DND-41 (cell line): ENCODE measurements at regions not wholly inside any gene's neighbourhood (a gene's known extent, or its start where the extent isn't known, plus 50 kb on each side); places are given as distances from the start of the nearest gene placed in this dataset.

Experiments used
- ATAC-seq: fragments of 200-7000 bp; cut with Tn5 transposase; 3 replicates; pipeline ENCODE4 v1.9.1; 2021; ENCODE audit warnings: low read depth; ENCODE audit not compliant: insufficient read depth
- DNase-seq: peaks from one replicate; pipeline ENCODE4 v3.0.0-alpha.2; 2020
- H2AFZ ChIP-seq: 2 replicates; pipeline ENCODE4 v1.6.0; 2012; ENCODE audit warnings: low read depth, low read length
- H3K27ac ChIP-seq: 2 replicates; pipeline ENCODE4 v1.5.1; 2012; ENCODE audit warnings: low read length, inconsistent platforms
- H3K27me3 ChIP-seq: fragments of 200-600 bp; sonication (generic); 2 replicates; pipeline ENCODE4 v1.6.0; 2012; ENCODE audit warnings: low read length, mild to moderate bottlenecking, inconsistent platforms; ENCODE audit not compliant: insufficient read depth, poor library complexity
- H3K36me3 ChIP-seq: 2 replicates; pipeline ENCODE4 v1.5.1; 2012; ENCODE audit warnings: low read length, inconsistent platforms; ENCODE audit not compliant: insufficient read depth
- H3K4me1 ChIP-seq: 2 replicates; pipeline ENCODE4 v1.5.1; 2012; ENCODE audit warnings: mild to moderate bottlenecking, low read length; ENCODE audit not compliant: insufficient read depth
- H3K4me2 ChIP-seq: 2 replicates; pipeline ENCODE4 v1.6.0; 2012; ENCODE audit warnings: mild to moderate bottlenecking, moderate library complexity, low read length, inconsistent platforms; ENCODE audit not compliant: insufficient read depth
- H3K4me3 ChIP-seq, 2 experiments: fragments of 200-600 bp in 1 of 2; shearing (Covaris generic) in 1 of 2; 2 replicates each; pipeline ENCODE4 v1.5.1; 2012 to 2016; ENCODE audit warnings: inconsistent platforms in 2 of 2, low read length in 2 of 2, mild to moderate bottlenecking in 2 of 2, low read depth in 1 of 2, moderate library complexity in 1 of 2
- H3K79me2 ChIP-seq: 2 replicates; pipeline ENCODE4 v1.6.0; 2012; ENCODE audit warnings: low read length, inconsistent platforms; ENCODE audit not compliant: insufficient read depth
- H3K9ac ChIP-seq: 2 replicates; pipeline ENCODE4 v1.6.0; 2012; ENCODE audit warnings: low read depth, mild to moderate bottlenecking, inconsistent platforms, low read length, moderate library complexity
- H3K9me3 ChIP-seq: 2 replicates; pipeline ENCODE4 v1.5.1; 2012; ENCODE audit warnings: low read length, moderate library complexity, mild to moderate bottlenecking, inconsistent platforms; ENCODE audit not compliant: insufficient read depth, severe bottlenecking
- H4K20me1 ChIP-seq: 2 replicates; pipeline ENCODE4 v1.6.0; 2012; ENCODE audit warnings: low read length; ENCODE audit not compliant: insufficient read depth
- CTCF ChIP-seq: IDR thresholded peaks from 2 replicates; pipeline ENCODE4 v1.5.1; 2012; ENCODE audit warnings: borderline replicate concordance, low read length, moderate library complexity, mild to moderate bottlenecking; ENCODE audit not compliant: poor library complexity, severe bottlenecking; ENCODE audit errors: extremely low read depth
- EZH2 ChIP-seq: IDR thresholded peaks from 3 replicates; pipeline ENCODE4 v1.6.1; 2012; ENCODE audit warnings: borderline replicate concordance, low read depth, mild to moderate bottlenecking, moderate library complexity, low read length, inconsistent platforms; ENCODE audit not compliant: severe bottlenecking

GRCh38 chr3:144444546-144444945 is 472.9 kb downstream of the DIPK2A start:
- H3K4me3 ChIP-seq = no peak overlapping the region
- DNase-seq (no peak), ATAC-seq (no peak)
- H3K4me2 ChIP-seq = no peak overlapping the region
- H3K9ac ChIP-seq = no peak overlapping the region
- no peaks in the 10 kb centered on the region for H3K9me3 ChIP-seq
- no peaks in the 10 kb centered on the region for H4K20me1 ChIP-seq
- H3K27ac ChIP-seq = no peak overlapping the region
- no peaks in the 10 kb centered on the region for H3K36me3 ChIP-seq
- no peaks in the 10 kb centered on the region for H3K79me2 ChIP-seq
- TF ChIP-seq CTCF = no peak
- no peak for TF ChIP-seq EZH2
- H3K27me3 ChIP-seq = no peaks in the 10 kb centered on the region
- H3K4me1 ChIP-seq = no peaks in the 10 kb centered on the region
- H2AFZ ChIP-seq = no peak overlapping the region

- no peak overlapping the region for H3K4me2 ChIP-seq
- H2AFZ ChIP-seq = no peak overlapping the region
- no peak overlapping the region for H3K27ac ChIP-seq
- DNase-seq = no peak
- no peak for TF ChIP-seq EZH2
- no peak for TF ChIP-seq CTCF
- no peaks in the 10 kb centered on the region for H3K4me1 ChIP-seq
- H4K20me1 ChIP-seq = no peaks in the 10 kb centered on the region
- H3K9ac ChIP-seq = no peak overlapping the region
- no peak for ATAC-seq
- H3K36me3 ChIP-seq = no peaks in the 10 kb centered on the region
- no peaks in the 10 kb centered on the region for H3K27me3 ChIP-seq
- H3K9me3 ChIP-seq = no peaks in the 10 kb centered on the region
- H3K4me3 ChIP-seq = no peak overlapping the region
- no peaks in the 10 kb centered on the region for H3K79me2 ChIP-seq
These were observed 484.3 kb downstream of the DIPK2A start for GRCh38 chr3:144455841-144456440.

- no peak overlapping the region for H3K27ac ChIP-seq
- DNase-seq = no peak
- H3K27me3 ChIP-seq = no peaks in the 10 kb centered on the region
- no peak overlapping the region for H3K9ac ChIP-seq
- H3K79me2 ChIP-seq = no peaks in the 10 kb centered on the region
- H3K4me2 ChIP-seq = no peak overlapping the region
- H2AFZ ChIP-seq = no peak overlapping the region
- no peaks in the 10 kb centered on the region for H4K20me1 ChIP-seq
- no peaks in the 10 kb centered on the region for H3K36me3 ChIP-seq
- ATAC-seq = no peak
- TF ChIP-seq EZH2 (no peak), CTCF (no peak)
- no peak overlapping the region for H3K4me3 ChIP-seq
- H3K4me1 ChIP-seq = no peaks in the 10 kb centered on the region
- H3K9me3 ChIP-seq = no peaks in the 10 kb centered on the region
These were observed 486.1 kb downstream of the DIPK2A start for GRCh38 chr3:144457758-144458157.

DNA sequence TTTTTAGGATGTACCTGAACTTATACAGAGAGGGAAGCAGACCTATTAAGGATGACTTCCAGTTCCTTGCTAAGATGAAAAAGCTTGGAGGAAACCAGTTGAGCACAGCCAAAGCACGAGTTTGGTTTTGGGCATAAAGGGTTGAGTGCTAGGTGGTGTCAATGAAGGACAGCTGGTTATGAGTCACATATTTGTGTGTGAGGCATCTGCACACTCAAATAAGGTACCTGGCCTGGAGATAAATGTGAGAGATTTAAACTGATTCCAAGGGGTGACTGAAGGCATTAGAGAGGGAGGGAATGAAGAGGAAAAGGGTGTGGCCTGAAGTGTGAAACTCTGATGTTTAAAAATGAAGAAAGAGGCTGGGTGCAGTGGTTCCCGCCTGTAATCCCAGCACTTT is 486.7 kb downstream of the DIPK2A start:
- Histone ChIP-seq H3K4me1 (no peaks in the 10 kb centered on the region), H3K27ac (no peak overlapping the region), H2AFZ (no peak overlapping the region), H3K79me2 (no peaks in the 10 kb centered on the region), H3K9me3 (no peaks in the 10 kb centered on the region), H3K4me2 (no peak overlapping the region), H4K20me1 (no peaks in the 10 kb centered on the region), H3K9ac (no peak overlapping the region), H3K27me3 (no peaks in the 10 kb centered on the region), H3K4me3 (no peak overlapping the region), H3K36me3 (no peaks in the 10 kb centered on the region)
- no peak for TF ChIP-seq CTCF
- no peak for TF ChIP-seq EZH2
- ATAC-seq (no peak), DNase-seq (no peak)
